ENCODE measurements at regions not wholly inside any gene's neighbourhood (a gene's known extent, or its start where the extent isn't known, plus 50 kb on each side); places are given as distances from the start of the nearest gene placed in this dataset.

GRCh38 chr6:126419901-126420300 lies 80.0 kb downstream of the CENPW start:
- CTCF ChIA-PET = interaction anchor here (0.5 kb wide), 1 partner anchor 383 kb away, joined by 3 read pairs; no protein-coding TSS in a partner anchor
- no peak for DNase-seq (ENCODE audit: unreplicated experiment)
- POLR2A ChIA-PET = no interaction called here
- no peaks in the 10 kb centered on the region for H3K9me3 Mint-ChIP-seq (ENCODE audit: unreplicated experiment)
- no peak overlapping the region for H3K4me3 Mint-ChIP-seq (ENCODE audit: unreplicated experiment)
- no peaks in the 10 kb centered on the region for H3K27me3 Mint-ChIP-seq (ENCODE audit: insufficient read depth, unreplicated experiment)
- no peaks in the 10 kb centered on the region for H3K4me1 Mint-ChIP-seq (ENCODE audit: insufficient read depth, unreplicated experiment)
- no peak overlapping the region for H3K27ac Mint-ChIP-seq (ENCODE audit: low read depth, unreplicated experiment)
- H3K36me3 Mint-ChIP-seq (ENCODE audit: insufficient read depth, unreplicated experiment) = no peaks in the 10 kb centered on the region
- TF ChIP-seq CTCF (IDR thresholded peaks at IDR 0.05; ENCODE audit: unreplicated experiment) = no peak
- BruUV-seq (replicated peaks) = no TSS peak
- intact Hi-C loops (cut with micrococcal nuclease) = no loop called here

- intact Hi-C loops (cut with micrococcal nuclease) = no loop called here
- TF ChIP-seq CTCF (IDR thresholded peaks at IDR 0.05; ENCODE audit: unreplicated experiment) = no peak
- Mint-ChIP-seq H3K9me3 (ENCODE audit: unreplicated experiment) (no peaks in the 10 kb centered on the region), H3K27ac (ENCODE audit: low read depth, unreplicated experiment) (no peak overlapping the region), H3K27me3 (ENCODE audit: insufficient read depth, unreplicated experiment) (no peaks in the 10 kb centered on the region), H3K4me1 (ENCODE audit: insufficient read depth, unreplicated experiment) (no peaks in the 10 kb centered on the region), H3K36me3 (ENCODE audit: insufficient read depth, unreplicated experiment) (no peaks in the 10 kb centered on the region), H3K4me3 (ENCODE audit: unreplicated experiment) (no peak overlapping the region)
- CTCF ChIA-PET = interaction anchor here (0.6 to 0.9 kb wide), 2 partner anchors 427 to 1706 kb away, joined by 3 read pairs; no protein-coding TSS in a partner anchor
- no peak for DNase-seq (ENCODE audit: unreplicated experiment)
- BruUV-seq (replicated peaks) = no TSS peak
- POLR2A ChIA-PET = no interaction called here
Measured at GRCh38 chr6:126422912-126423311, 83.0 kb downstream of the CENPW start.

- no peak for DNase-seq (ENCODE audit: unreplicated experiment)
- Mint-ChIP-seq H3K36me3 (ENCODE audit: insufficient read depth, unreplicated experiment) (no peaks in the 10 kb centered on the region), H3K27me3 (ENCODE audit: insufficient read depth, unreplicated experiment) (no peaks in the 10 kb centered on the region), H3K9me3 (ENCODE audit: unreplicated experiment) (no peaks in the 10 kb centered on the region), H3K27ac (ENCODE audit: low read depth, unreplicated experiment) (no peak overlapping the region), H3K4me1 (ENCODE audit: insufficient read depth, unreplicated experiment) (no peaks in the 10 kb centered on the region), H3K4me3 (ENCODE audit: unreplicated experiment) (no peak overlapping the region)
- BruUV-seq (replicated peaks) = no TSS peak
- ChIA-PET CTCF (no interaction called here), POLR2A (no interaction called here)
- intact Hi-C loops (cut with micrococcal nuclease) = no loop called here
- no peak for TF ChIP-seq CTCF (IDR thresholded peaks at IDR 0.05; ENCODE audit: unreplicated experiment)
Measured at GRCh38 chr6:126427713-126428112, 87.8 kb downstream of the CENPW start.

GRCh38 chr6:126429866-126430265 lies 90.0 kb downstream of the CENPW start:
- Mint-ChIP-seq H3K27ac (ENCODE audit: low read depth, unreplicated experiment) (no peak overlapping the region), H3K4me1 (ENCODE audit: insufficient read depth, unreplicated experiment) (no peaks in the 10 kb centered on the region), H3K9me3 (ENCODE audit: unreplicated experiment) (no peaks in the 10 kb centered on the region), H3K4me3 (ENCODE audit: unreplicated experiment) (no peak overlapping the region), H3K27me3 (ENCODE audit: insufficient read depth, unreplicated experiment) (no peaks in the 10 kb centered on the region), H3K36me3 (ENCODE audit: insufficient read depth, unreplicated experiment) (no peaks in the 10 kb centered on the region)
- DNase-seq (ENCODE audit: unreplicated experiment) = no peak
- POLR2A ChIA-PET = interaction anchor here (0.6 kb wide), 1 partner anchor 758 kb away, joined by 3 read pairs; no protein-coding TSS in a partner anchor
- CTCF ChIA-PET = interaction anchor here (0.5 kb wide), 1 partner anchor 189 kb away, joined by 3 read pairs; no protein-coding TSS in a partner anchor
- BruUV-seq (replicated peaks) = no TSS peak
- no peak for TF ChIP-seq CTCF (IDR thresholded peaks at IDR 0.05; ENCODE audit: unreplicated experiment)
- intact Hi-C loops (cut with micrococcal nuclease) = no loop called here

Data from MCF 10A (cell line).